ENCODE measurements at regions not wholly inside any gene's neighbourhood (a gene's known extent, or its start where the extent isn't known, plus 50 kb on each side); places are given as distances from the start of the nearest gene placed in this dataset.

DNA sequence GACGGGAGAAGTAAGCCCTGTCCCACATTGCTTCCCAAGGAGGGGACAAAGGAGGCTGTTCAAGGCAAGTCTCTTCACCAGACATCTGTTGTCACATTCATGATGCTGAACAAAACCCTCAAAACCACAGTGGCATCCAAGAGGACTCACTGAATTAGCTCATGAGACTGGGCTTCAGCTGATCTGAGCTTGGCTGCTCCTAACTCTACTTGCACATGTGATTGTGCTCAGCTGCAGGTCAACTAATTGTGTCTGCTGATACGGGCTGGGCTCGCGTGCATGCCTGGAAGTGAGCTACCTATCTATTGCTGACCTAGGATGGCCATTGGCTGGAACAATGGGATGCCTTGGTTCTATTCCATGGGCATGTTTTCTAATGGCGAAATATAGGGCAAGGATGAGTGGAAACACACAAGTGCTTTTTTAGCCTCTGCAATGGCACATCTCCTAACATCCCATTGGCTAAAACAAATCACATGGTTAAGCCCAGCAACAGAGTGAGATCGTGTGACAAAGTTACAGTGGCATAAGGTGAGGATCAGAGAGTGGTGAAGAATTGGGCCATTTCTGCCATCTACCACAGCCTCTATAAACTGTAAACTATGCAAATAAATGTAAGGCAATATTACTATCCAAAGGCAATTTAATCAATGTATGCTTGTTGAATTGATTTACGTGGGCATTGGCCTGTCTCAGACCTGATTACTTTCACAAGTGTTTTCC, 52.9 kb upstream of the CAPN13 start:
- TF ChIP-seq ZBTB7A (IDR thresholded peaks at IDR 0.05; ENCODE audit: low read depth) (no peak), USF1 (IDR thresholded peaks at IDR 0.05) (0 out of 2 replicates have a peak, but pooled peaks have one; percentile 13)

All from Ishikawa (cell line).